GM21367 (cell line): ENCODE measurements at regions not wholly inside any gene's neighbourhood (a gene's known extent, or its start where the extent isn't known, plus 50 kb on each side); places are given as distances from the start of the nearest gene placed in this dataset.

ENCODE experiments used
- ATAC-seq: cut with Tn5 transposase; IDR thresholded peaks from one replicate; pipeline ENCODE4 v1.9.1; 2021; ENCODE audit not compliant: unreplicated experiment

GRCh38 chr11:133787379-133788141 is 57.8 kb downstream of the SPATA19 start:
- ATAC-seq, result no peak

GRCh38 chr11:133785795-133786340 is 59.4 kb downstream of the SPATA19 start:
- ATAC-seq, result no peak

GRCh38 chr11:133784359-133784758 is 61.0 kb downstream of the SPATA19 start:
- no peak for ATAC-seq

- no peak for ATAC-seq
Measured at GRCh38 chr11:133782116-133782725, 63.1 kb downstream of the SPATA19 start.

GRCh38 chr11:133778161-133778560 is 67.2 kb downstream of the SPATA19 start:
- no peak for ATAC-seq

- no peak for ATAC-seq
Measured at GRCh38 chr11:133776671-133777367, 68.5 kb downstream of the SPATA19 start.

GRCh38 chr11:133762538-133762937 is 82.8 kb downstream of the SPATA19 start:
- no peak for ATAC-seq

- ATAC-seq, result no peak
Measured at GRCh38 chr11:133753150-133753549, 92.2 kb downstream of the SPATA19 start.

GRCh38 chr11:133749841-133750240 is 95.5 kb downstream of the SPATA19 start:
- no peak for ATAC-seq

- no peak for ATAC-seq
Measured at GRCh38 chr11:133747409-133747808, 97.9 kb downstream of the SPATA19 start.

- ATAC-seq, result no peak
Measured at GRCh38 chr11:133746663-133747306, 98.5 kb downstream of the SPATA19 start.

- no peak for ATAC-seq
Measured at GRCh38 chr11:133745791-133746190, 99.5 kb downstream of the SPATA19 start.

GRCh38 chr11:133742353-133742752 is 103.0 kb downstream of the SPATA19 start:
- ATAC-seq, result no peak

GRCh38 chr11:133740963-133741362 is 104.3 kb downstream of the SPATA19 start:
- no peak for ATAC-seq

GRCh38 chr11:133739481-133739880 is 105.8 kb downstream of the SPATA19 start:
- ATAC-seq, result no peak

GRCh38 chr11:133738624-133739023 is 106.7 kb downstream of the SPATA19 start:
- ATAC-seq, result no peak

- no peak for ATAC-seq
Measured at GRCh38 chr11:133733631-133734030, 111.7 kb downstream of the SPATA19 start.

GRCh38 chr11:133732109-133732674 is 113.1 kb downstream of the SPATA19 start:
- ATAC-seq, result no peak

GRCh38 chr11:133727774-133728173 is 117.5 kb downstream of the SPATA19 start:
- ATAC-seq, result no peak

GRCh38 chr11:133726542-133726941 is 118.8 kb downstream of the SPATA19 start:
- no peak for ATAC-seq

GRCh38 chr11:133724116-133724515 is 121.2 kb downstream of the SPATA19 start:
- ATAC-seq, result no peak
